Naive B cell (primary cell): ENCODE measurements at regions not wholly inside any gene's neighbourhood (a gene's known extent, or its start where the extent isn't known, plus 50 kb on each side); places are given as distances from the start of the nearest gene placed in this dataset.
"Not testable (repeated sequence)": the region's sequence is repeated elsewhere in the genome, so short reads cannot be mapped to it uniquely, and the experiment has no call there.

ENCODE experiments used
- ATAC-seq, 2 donors: fragments of 150-1000 bp; cut with Tn5 transposase; 2 replicates each; pipeline ENCODE4 v1.10.0; 2021; ENCODE audit warnings: low read depth in 2 of 2, mild to moderate bottlenecking in 2 of 2, moderate library complexity in 2 of 2
- DNase-seq: peaks from one replicate; pipeline ENCODE4 v3.0.0; 2022
- H3K27ac Mint-ChIP-seq, 6 donors: one replicate each; pipeline ENCODE4 v1.8.0; 2020 to 2022; ENCODE audit warnings: mild to moderate bottlenecking in 6 of 6, mixed read lengths in 6 of 6, moderate library complexity in 5 of 6, inconsistent platforms in 2 of 6
- H3K27me3 Mint-ChIP-seq, 3 donors: one replicate each; pipeline ENCODE4 v1.8.0; 2021 to 2022; ENCODE audit warnings: mixed read lengths in 3 of 3, mild to moderate bottlenecking in 1 of 3
- H3K36me3 Mint-ChIP-seq, 2 donors: one replicate each; pipeline ENCODE4 v1.8.0; 2020 to 2022; ENCODE audit warnings: mixed read lengths in 2 of 2, inconsistent platforms in 1 of 2, mild to moderate bottlenecking in 1 of 2
- H3K4me1 Mint-ChIP-seq, 3 donors: one replicate each; pipeline ENCODE4 v1.8.0; 2020 to 2022; ENCODE audit warnings: mixed read lengths in 3 of 3, inconsistent platforms in 1 of 3, mild to moderate bottlenecking in 1 of 3, moderate library complexity in 1 of 3
- H3K4me3 Mint-ChIP-seq, 8 donors: one replicate each; pipeline ENCODE4 v1.8.0; 2020 to 2022; ENCODE audit warnings: mild to moderate bottlenecking in 8 of 8, mixed read lengths in 8 of 8, moderate library complexity in 8 of 8, inconsistent platforms in 2 of 8
- H3K9me3 Mint-ChIP-seq, 7 donors: one replicate each; pipeline ENCODE4 v1.8.0; 2020 to 2022; ENCODE audit warnings: mixed read lengths in 7 of 7, mild to moderate bottlenecking in 5 of 7, inconsistent platforms in 2 of 7, moderate library complexity in 1 of 7

GRCh38 chr6:170223718-170224693, 66.9 kb downstream of the DLL1 start:
- ATAC-seq (no peak), DNase-seq (no peak)
- Mint-ChIP-seq H3K36me3 (no peaks in the 10 kb centered on the region), H3K27ac (peak overlapping the region in 1 of 6 donors; percentile 78), H3K4me1 (peaks cover 0 to 5% (median 0%) of the 10 kb centered on the region in 3 donors), H3K4me3 (peak overlapping the region in 1 of 8 donors; percentile 25), H3K9me3 (no peaks in the 10 kb centered on the region), H3K27me3 (peaks cover 0 to 4% (median 0%) of the 10 kb centered on the region in 3 donors)

GRCh38 chr6:170222498-170223471, 68.1 kb downstream of the DLL1 start:
- DNase-seq, result no peak
- Mint-ChIP-seq H3K27me3 (peaks cover 0 to 4% (median 0%) of the 10 kb centered on the region in 3 donors), H3K4me3 (peak overlapping the region in 2 of 8 donors; percentile 24 to 53), H3K4me1 (peaks cover 0 to 5% (median 0%) of the 10 kb centered on the region in 3 donors), H3K36me3 (no peaks in the 10 kb centered on the region), H3K9me3 (no peaks in the 10 kb centered on the region), H3K27ac (peak overlapping the region in 1 of 6 donors; percentile 43)
- ATAC-seq, result no peak

DNA sequence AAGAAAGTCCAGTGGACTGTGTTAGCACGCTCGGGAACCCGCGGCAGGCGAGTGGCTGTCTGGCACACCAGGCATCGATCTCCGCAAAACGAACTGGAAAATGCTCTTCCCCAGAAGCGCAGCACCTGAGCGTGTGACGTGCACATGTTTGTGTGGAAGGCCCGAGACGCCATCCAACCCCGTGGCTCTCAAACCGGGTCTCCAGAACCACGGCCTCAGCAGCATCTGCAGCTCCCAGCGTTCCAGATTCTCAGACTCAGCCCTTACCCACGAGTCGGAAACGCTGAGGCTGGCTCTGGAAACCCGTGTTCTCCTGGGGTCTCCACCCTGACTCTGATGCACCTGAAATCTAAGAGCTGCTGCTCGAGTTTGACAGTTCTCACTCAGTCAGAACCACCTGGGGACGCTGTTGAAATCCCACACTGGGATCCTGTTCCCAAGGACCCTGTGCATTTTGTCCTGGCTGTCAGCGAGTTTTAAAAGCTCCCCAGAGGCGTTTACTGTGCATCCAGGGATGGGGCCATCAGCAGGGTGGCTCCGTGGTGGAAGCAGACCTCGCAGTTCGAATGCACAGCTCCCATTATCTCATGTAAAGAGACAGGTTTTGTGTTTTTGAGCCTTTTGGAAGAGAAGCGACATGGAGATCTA, 69.0 kb downstream of the DLL1 start:
- DNase-seq, result no peak
- no peaks in the 10 kb centered on the region for H3K9me3 Mint-ChIP-seq
- H3K36me3 Mint-ChIP-seq, result no peaks in the 10 kb centered on the region
- peaks cover 0 to 5% (median 0%) of the 10 kb centered on the region in 3 donors for H3K4me1 Mint-ChIP-seq
- no peak overlapping the region for H3K27ac Mint-ChIP-seq
- no peak overlapping the region for H3K4me3 Mint-ChIP-seq
- peaks cover 0 to 4% (median 0%) of the 10 kb centered on the region in 3 donors for H3K27me3 Mint-ChIP-seq
- ATAC-seq, result no peak

GRCh38 chr6:170221052-170221752, 69.7 kb downstream of the DLL1 start:
- H3K36me3 Mint-ChIP-seq, result no peaks in the 10 kb centered on the region
- H3K27me3 Mint-ChIP-seq, result peaks cover 0 to 4% (median 0%) of the 10 kb centered on the region in 3 donors
- no peaks in the 10 kb centered on the region for H3K9me3 Mint-ChIP-seq
- DNase-seq (no peak), ATAC-seq (no peak)
- no peak overlapping the region for H3K4me3 Mint-ChIP-seq
- H3K27ac Mint-ChIP-seq, result no peak overlapping the region
- peaks cover 0 to 5% (median 0%) of the 10 kb centered on the region in 3 donors for H3K4me1 Mint-ChIP-seq

GRCh38 chr6:170213637-170214018, 77.2 kb downstream of the DLL1 start:
- H3K4me1 Mint-ChIP-seq, H3K9me3 Mint-ChIP-seq, H3K27me3 Mint-ChIP-seq, ATAC-seq, H3K4me3 Mint-ChIP-seq, DNase-seq, H3K36me3 Mint-ChIP-seq: not testable (repeated sequence)
- H3K27ac Mint-ChIP-seq, result peak overlapping the region in 1 of 6 donors; percentile 90

- DNase-seq, result no peak
- no peak for ATAC-seq
- H3K36me3 Mint-ChIP-seq, result no peaks in the 10 kb centered on the region
- H3K9me3 Mint-ChIP-seq, result no peaks in the 10 kb centered on the region
- peaks cover 0 to 4% (median 0%) of the 10 kb centered on the region in 3 donors for H3K4me1 Mint-ChIP-seq
- no peak overlapping the region for H3K27ac Mint-ChIP-seq
- no peak overlapping the region for H3K4me3 Mint-ChIP-seq
- no peaks in the 10 kb centered on the region for H3K27me3 Mint-ChIP-seq
Measured at GRCh38 chr6:170212956-170213636, 77.8 kb downstream of the DLL1 start.

- no peaks in the 10 kb centered on the region for H3K36me3 Mint-ChIP-seq
- ATAC-seq (no peak), DNase-seq (no peak)
- H3K4me1 Mint-ChIP-seq, result peaks cover 0 to 4% (median 0%) of the 10 kb centered on the region in 3 donors
- no peak overlapping the region for H3K27ac Mint-ChIP-seq
- H3K4me3 Mint-ChIP-seq, result no peak overlapping the region
- H3K9me3 Mint-ChIP-seq, result no peaks in the 10 kb centered on the region
- H3K27me3 Mint-ChIP-seq, result no peaks in the 10 kb centered on the region
Measured at GRCh38 chr6:170212051-170212756, 78.7 kb downstream of the DLL1 start.

- Mint-ChIP-seq H3K9me3 (peaks cover 0 to under 1% (median 0%) of the 10 kb centered on the region in 7 donors), H3K36me3 (no peaks in the 10 kb centered on the region), H3K27me3 (no peaks in the 10 kb centered on the region), H3K4me3 (peak overlapping the region in 1 of 8 donors; percentile 59), H3K4me1 (peaks cover 0 to 4% (median 0%) of the 10 kb centered on the region in 3 donors), H3K27ac (no peak overlapping the region)
- ATAC-seq, result no peak
- no peak for DNase-seq
Measured at GRCh38 chr6:170211404-170212025, 79.4 kb downstream of the DLL1 start.

- Mint-ChIP-seq H3K27ac (peak overlapping the region in 1 of 6 donors; percentile 24), H3K9me3 (peaks cover 0 to 6% (median 0%) of the 10 kb centered on the region in 7 donors), H3K4me3 (peak overlapping the region in 1 of 8 donors; percentile 59), H3K27me3 (no peaks in the 10 kb centered on the region), H3K4me1 (peaks cover 0 to 4% (median 0%) of the 10 kb centered on the region in 3 donors), H3K36me3 (no peaks in the 10 kb centered on the region)
- ATAC-seq (no peak), DNase-seq (no peak)
Measured at GRCh38 chr6:170210651-170211403, 80.1 kb downstream of the DLL1 start.

DNA sequence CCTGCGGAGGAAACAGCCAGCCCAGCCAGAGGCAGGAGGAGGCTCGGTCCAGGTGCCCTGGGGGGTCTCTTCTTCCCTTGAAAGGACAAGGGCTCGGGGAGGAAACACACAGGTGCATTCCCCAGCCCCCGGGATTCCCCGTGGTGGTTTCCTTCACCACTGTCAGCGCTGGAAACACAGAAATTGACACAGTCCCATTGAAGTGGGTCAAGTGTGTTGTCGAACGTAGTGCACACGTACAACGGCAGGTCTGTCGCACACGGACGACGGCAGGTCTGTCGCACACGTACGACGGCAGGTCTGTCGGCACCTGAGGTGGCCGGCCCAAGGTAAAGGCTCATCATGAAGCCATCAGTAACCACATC, 80.9 kb downstream of the DLL1 start:
- Mint-ChIP-seq H3K27me3 (no peaks in the 10 kb centered on the region), H3K9me3 (peaks cover 0 to 11% (median 0%) of the 10 kb centered on the region in 7 donors), H3K36me3 (no peaks in the 10 kb centered on the region), H3K4me3 (no peak overlapping the region), H3K27ac (no peak overlapping the region), H3K4me1 (peaks cover 0 to 4% (median 0%) of the 10 kb centered on the region in 3 donors)
- no peak for ATAC-seq
- no peak for DNase-seq
